ENCODE measurements at regions not wholly inside any gene's neighbourhood (a gene's known extent, or its start where the extent isn't known, plus 50 kb on each side); places are given as distances from the start of the nearest gene placed in this dataset.

DNA sequence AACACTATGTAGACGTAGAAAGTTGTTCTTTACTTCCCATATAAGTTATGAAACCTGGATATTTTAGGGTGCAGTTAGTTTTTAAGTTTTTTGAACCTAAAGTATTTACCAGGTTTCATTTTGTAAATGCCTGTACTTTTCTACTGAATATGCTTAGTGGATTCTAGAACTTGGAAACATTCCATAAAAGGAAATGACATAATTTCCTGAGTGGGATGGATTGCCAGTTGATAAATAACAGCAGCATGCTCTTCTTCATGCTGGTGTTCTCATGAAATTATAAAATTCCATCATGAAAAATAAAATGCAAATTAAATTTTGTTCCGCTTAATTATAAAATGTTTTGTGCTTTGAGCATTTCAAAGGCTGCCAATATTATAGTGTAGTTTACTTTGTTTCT lies 362.2 kb upstream of the PCDH20 start:
- no peak for DNase-seq
- Histone ChIP-seq H2AFZ (ENCODE audit: low read length) (no peak overlapping the region), H2BK5ac (ENCODE audit: insufficient read length, low read length) (no peak overlapping the region), H3T11ph (ENCODE audit: low read length) (no peak overlapping the region), H4K8ac (replicated peaks; ENCODE audit: insufficient read length, low read depth, low read length) (no peak overlapping the region), H3K4ac (ENCODE audit: low read depth, low read length) (no peak overlapping the region), H4K91ac (ENCODE audit: insufficient read length, low read depth, low read length) (no peak overlapping the region), H3K79me1 (ENCODE audit: insufficient read depth, low read depth, low read length, poor library complexity, severe bottlenecking) (no peaks in the 10 kb centered on the region), H3K27me3 (ENCODE audit: insufficient read depth, low read length) (no peaks in the 10 kb centered on the region; the same call in 1 of the 2 replicates), H2AK5ac (ENCODE audit: insufficient read length, low read length) (no peak overlapping the region), H3K4me1 (ENCODE audit: insufficient read depth, low read length) (no peaks in the 10 kb centered on the region), H3K9ac (ENCODE audit: extremely low read depth, insufficient read length, low read length) (no peak overlapping the region), H3K4me2 (ENCODE audit: insufficient read depth, insufficient read length, low read length) (no peak overlapping the region), H2BK20ac (ENCODE audit: low read depth, low read length, poor library complexity, severe bottlenecking) (no peak overlapping the region), H2BK12ac (ENCODE audit: insufficient read length, low read depth, low read length) (no peak overlapping the region), H3K23ac (ENCODE audit: insufficient read length, low read depth, low read length) (no peak overlapping the region), H4K20me1 (ENCODE audit: control insufficient read depth, insufficient read depth, insufficient read length) (no peaks in the 10 kb centered on the region), H3K9me3 (ENCODE audit: control insufficient read depth, low read depth, low read length) (no peaks in the 10 kb centered on the region), H2BK120ac (ENCODE audit: low read depth, low read length, poor library complexity, severe bottlenecking) (no peak overlapping the region), H3K79me2 (ENCODE audit: insufficient read depth, low read length) (no peaks in the 10 kb centered on the region), H3K56ac (ENCODE audit: insufficient read length, low read depth, low read length) (no peak overlapping the region), H3K18ac (ENCODE audit: insufficient read length, low read depth, low read length) (no peak overlapping the region), H3K23me2 (ENCODE audit: insufficient read length, low read depth, low read length, poor library complexity, severe bottlenecking) (no peaks in the 10 kb centered on the region), H4K5ac (ENCODE audit: insufficient read length, low read depth, low read length) (no peak overlapping the region), H3K14ac (ENCODE audit: insufficient read depth, low read length) (no peak overlapping the region), H3K27ac (ENCODE audit: insufficient read length, low read depth, low read length) (no peak overlapping the region), H2BK15ac (ENCODE audit: low read depth, low read length) (no peak overlapping the region)
- no peak overlapping the region for H3K27ac Mint-ChIP-seq
- WGBS (ENCODE audit: extremely low coverage, insufficient read length, low lambda C conversion rate): no CpG with 5 or more reads among the region's 2 CpGs
- peaks cover 13 to 28% of the 10 kb centered on the region in 2 experiments; a peak in 3 of 4 replicates for H3K4me1 Mint-ChIP-seq
- peaks cover 0 to 3% of the 10 kb centered on the region in 2 experiments; a peak in 1 of 5 replicates for H3K9me3 Mint-ChIP-seq
- H3K4me3 Mint-ChIP-seq: no peak overlapping the region
- H3K27me3 Mint-ChIP-seq (ENCODE audit: low read depth): no peaks in the 10 kb centered on the region
- H3K36me3 Mint-ChIP-seq (ENCODE audit: insufficient read depth in 1 of 3, low read depth in 3 of 3): no peaks in the 10 kb centered on the region
- TF ChIP-seq CTCF (conservative IDR thresholded peaks at IDR 0.05): no peak
